HFF-Myc (cell line): ENCODE measurements at regions not wholly inside any gene's neighbourhood (a gene's known extent, or its start where the extent isn't known, plus 50 kb on each side); places are given as distances from the start of the nearest gene placed in this dataset.
"Not testable (repeated sequence)": the region's sequence is repeated elsewhere in the genome, so short reads cannot be mapped to it uniquely, and the experiment has no call there.

Experiments
- DNase-seq: peaks from one replicate; pipeline ENCODE4 v3.0.0-alpha.2; 2011; ENCODE audit warnings: low read depth; ENCODE audit errors: extremely low read depth
- H3K4me3 ChIP-seq: replicated peaks from 2 replicates; pipeline ENCODE4 v1.5.1; 2011; ENCODE audit warnings: low read depth, mild to moderate bottlenecking, control low read depth, low read length
- CTCF ChIP-seq: IDR thresholded peaks from 2 replicates; pipeline ENCODE4 v1.5.1; 2012; ENCODE audit warnings: mild to moderate bottlenecking, low read depth, low read length, control low read depth; ENCODE audit errors: missing control alignments

- peak; percentile 87 for DNase-seq
- no peak overlapping the region for H3K4me3 ChIP-seq
- TF ChIP-seq CTCF, result no peak
These were observed 548.0 kb downstream of the ETS1 start for GRCh38 chr11:128039140-128040021.

GRCh38 chr11:128036556-128037093 is 550.7 kb downstream of the ETS1 start:
- no peak overlapping the region for H3K4me3 ChIP-seq
- no peak for TF ChIP-seq CTCF
- no peak for DNase-seq

- DNase-seq, result no peak
- H3K4me3 ChIP-seq, result no peak overlapping the region
- TF ChIP-seq CTCF, result no peak
These were observed 551.4 kb downstream of the ETS1 start for GRCh38 chr11:128036006-128036405.

- DNase-seq, result peak; percentile 61
- not testable (repeated sequence) for H3K4me3 ChIP-seq
- TF ChIP-seq CTCF, result peak; percentile 66
These were observed 555.7 kb downstream of the ETS1 start for GRCh38 chr11:128031538-128032134.

GRCh38 chr11:128029219-128029722 is 558.1 kb downstream of the ETS1 start:
- no peak for DNase-seq
- TF ChIP-seq CTCF, result no peak
- no peak overlapping the region for H3K4me3 ChIP-seq

GRCh38 chr11:128026596-128026995 is 560.8 kb downstream of the ETS1 start:
- no peak overlapping the region for H3K4me3 ChIP-seq
- DNase-seq, result peak; percentile 49
- TF ChIP-seq CTCF, result no peak
